GM19324 (cell line): ENCODE measurements at regions not wholly inside any gene's neighbourhood (a gene's known extent, or its start where the extent isn't known, plus 50 kb on each side); places are given as distances from the start of the nearest gene placed in this dataset.
"Not testable (repeated sequence)": the region's sequence is repeated elsewhere in the genome, so short reads cannot be mapped to it uniquely, and the experiment has no call there.

ENCODE experiments used
- ATAC-seq: cut with Tn5 transposase; IDR thresholded peaks from one replicate; pipeline ENCODE4 v1.9.1; 2021; ENCODE audit warnings: mild to moderate bottlenecking, moderate library complexity; ENCODE audit not compliant: unreplicated experiment, low FRiP score

DNA sequence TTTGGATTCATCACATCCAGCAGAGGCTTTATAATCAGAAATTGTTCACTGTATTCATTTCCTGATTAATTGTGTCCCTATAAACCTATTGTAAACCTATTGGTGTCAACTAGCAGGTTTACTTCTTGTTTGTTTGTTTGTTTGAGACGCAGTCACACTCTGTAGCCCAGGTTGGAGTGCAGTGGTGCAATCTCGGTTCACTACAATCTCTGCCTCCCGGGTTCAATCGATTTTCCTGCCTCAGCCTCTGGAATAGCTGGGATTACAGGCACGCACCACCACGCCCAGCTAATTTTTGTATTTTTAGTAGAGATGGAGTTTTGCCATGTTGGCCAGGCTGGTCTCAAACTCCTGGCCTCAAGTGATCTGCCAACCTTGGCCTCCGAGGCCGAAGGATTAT, 215.4 kb upstream of the ZNF385D start:
- ATAC-seq = not testable (repeated sequence)

DNA sequence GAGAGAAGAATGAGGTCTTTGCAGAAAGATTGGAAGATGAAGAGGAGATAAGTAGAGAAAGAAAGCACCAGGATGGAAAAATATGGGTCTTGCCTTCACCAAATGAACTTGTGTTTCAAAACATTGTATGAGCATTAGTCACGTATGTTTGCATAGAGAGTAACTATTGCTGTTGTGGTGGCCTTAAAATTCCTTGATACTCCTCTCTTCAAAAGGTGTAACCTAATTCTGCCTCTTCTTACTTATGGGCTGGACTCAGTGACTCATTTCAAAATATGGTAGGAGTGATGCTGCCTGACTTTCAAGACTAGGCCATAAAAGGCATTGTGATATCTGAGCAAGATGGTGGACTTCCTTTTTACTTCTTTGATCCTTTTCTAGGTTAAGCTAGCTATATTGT, 228.7 kb upstream of the ZNF385D start:
- no peak for ATAC-seq

DNA sequence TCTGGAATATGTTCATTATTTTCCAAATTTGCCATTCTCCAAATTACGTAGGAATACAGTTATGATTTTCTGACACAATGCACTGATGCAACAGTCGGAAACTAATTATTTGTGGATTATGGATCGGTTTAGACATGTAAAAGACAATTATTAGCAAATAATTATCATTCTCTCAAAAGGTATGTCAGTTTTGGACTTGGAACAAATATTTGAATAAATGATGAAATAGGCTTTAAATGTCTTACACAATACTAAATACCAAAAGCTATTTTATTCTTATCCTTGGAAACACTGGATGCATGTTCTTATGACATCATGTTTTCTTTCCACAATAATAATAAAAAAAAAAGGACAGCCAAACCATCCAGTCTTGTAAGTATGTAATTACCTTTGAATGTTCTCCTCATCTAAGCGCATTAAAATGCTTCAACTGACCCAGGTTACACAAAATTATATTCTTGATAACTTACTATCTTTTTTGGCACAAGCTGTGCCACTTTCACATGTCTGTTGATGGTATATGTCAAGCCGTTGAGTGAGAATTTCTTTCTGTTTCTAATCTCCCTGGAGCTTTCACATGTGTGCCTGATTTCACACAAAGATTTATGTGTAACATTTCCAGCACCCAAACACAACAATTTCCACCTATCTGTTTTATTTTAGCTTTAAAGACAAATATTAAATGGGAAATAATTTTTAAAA, 238.5 kb upstream of the ZNF385D start:
- no peak for ATAC-seq

DNA sequence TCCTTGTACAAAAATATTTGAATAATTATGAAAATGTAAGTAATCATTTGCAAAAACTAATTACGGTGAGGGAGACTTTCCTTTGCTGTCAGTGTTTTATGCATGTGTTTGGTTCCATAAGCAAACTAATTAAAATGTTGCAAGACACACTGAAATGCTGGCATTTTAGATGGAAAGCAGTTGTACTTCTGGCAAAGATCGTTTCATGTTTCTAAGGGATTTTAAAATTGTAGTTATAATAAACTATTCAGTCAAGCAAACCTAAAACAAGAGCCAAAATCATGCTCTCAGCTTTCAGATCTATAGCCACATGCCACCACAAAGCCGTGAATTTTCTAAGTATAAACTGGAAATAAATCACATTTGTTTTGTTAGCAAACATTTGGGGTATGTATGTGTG, 240.1 kb upstream of the ZNF385D start:
- ATAC-seq = no peak

DNA sequence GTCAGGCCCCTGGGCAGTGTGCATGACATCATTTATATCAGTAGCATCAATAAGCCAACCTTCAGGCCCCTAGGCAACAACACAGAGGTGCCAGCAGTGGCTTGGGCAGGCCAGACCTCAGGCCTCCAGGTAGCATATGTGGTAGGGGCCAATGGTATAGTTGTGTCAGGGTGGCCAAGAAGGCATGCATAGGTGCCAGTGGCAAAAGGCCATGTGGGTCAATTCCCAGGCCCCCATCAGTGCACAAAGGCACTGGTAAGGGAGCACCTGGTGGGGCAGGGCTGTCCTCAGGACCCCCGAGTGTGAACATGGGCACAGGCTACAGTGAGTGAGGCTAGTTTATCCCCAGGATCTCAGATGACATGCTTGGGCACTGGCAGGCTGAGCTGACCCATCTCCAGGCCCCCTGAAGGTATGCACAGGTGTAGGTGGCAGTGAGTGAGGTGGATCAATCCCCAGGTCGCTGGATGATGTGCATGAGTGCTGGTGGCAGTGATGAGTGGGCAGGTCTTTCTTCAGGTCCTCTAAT, 244.1 kb upstream of the ZNF385D start:
- ATAC-seq = no peak

DNA sequence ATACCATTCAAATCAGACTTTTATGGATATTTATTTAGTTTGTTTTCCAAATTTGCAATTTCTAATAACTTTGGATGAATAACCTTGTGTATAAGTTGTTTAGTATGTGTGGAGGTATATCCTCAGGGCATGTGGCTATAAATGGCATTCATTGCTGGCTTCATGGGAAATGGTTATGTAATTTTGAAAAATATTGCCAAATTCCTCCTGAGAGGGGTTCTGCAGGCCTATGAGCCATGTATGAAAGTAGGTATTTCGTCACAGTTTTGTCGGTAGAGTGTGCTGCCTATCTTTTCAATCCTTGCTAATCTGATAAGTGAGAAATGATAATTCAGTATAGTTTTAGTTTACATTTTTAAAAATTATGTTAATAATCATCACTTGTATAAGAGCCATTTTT, 256.4 kb upstream of the ZNF385D start:
- ATAC-seq = no peak

DNA sequence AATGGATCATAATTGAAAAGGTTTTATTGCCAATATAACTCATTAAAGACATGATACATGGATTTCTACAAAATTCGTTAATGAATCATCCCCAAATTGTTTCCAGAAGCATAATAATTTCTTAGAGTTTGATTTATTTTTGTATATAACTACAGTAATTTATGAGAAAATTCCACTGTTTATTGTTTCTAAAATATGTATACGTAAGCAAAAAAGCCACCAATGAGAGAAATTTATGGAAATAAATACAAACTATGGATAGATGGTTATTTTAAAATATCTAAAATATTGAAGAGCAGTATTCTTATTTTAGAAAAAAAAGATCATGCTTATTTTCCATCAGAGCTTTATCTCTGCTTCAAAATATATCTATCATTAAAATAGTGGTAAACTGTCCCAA, 260.0 kb upstream of the ZNF385D start:
- no peak for ATAC-seq

DNA sequence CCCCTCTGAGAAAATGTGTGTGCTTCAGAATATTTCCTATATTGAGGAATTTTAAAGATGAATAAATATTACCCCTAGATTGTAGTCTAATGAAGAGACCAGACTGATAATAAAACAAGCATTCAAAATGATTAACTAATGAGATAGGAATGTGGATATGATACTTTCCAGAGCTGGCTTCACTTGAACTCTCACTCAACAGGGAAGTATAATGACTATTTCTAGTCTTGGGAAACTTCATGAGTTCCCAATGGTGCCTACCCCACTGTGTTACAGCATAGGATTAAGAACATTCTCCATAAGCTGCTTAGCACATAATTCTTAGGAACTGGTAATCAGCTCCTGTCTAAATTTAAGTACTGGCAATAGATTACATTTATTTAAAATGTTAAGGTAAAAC, 261.5 kb upstream of the ZNF385D start:
- no peak for ATAC-seq

DNA sequence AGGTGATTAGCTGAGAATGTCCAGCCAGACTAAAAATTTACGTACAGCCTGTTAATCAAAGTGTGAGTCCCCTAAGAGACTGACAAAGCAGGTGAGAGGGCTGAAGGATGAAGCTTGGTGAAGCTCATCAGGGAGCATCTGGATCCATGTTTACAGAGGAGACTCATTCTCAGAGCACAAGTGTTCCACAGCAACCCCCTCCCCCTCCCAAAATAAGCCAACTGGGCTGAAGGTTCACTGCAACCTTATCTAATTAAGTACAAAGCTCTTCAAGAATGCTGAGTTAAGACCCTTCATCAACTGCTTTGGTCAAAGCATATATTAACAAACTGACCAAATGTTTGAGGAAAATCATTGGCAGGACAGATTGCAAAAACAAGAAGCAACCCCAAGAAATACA, 262.6 kb upstream of the ZNF385D start:
- ATAC-seq = no peak

DNA sequence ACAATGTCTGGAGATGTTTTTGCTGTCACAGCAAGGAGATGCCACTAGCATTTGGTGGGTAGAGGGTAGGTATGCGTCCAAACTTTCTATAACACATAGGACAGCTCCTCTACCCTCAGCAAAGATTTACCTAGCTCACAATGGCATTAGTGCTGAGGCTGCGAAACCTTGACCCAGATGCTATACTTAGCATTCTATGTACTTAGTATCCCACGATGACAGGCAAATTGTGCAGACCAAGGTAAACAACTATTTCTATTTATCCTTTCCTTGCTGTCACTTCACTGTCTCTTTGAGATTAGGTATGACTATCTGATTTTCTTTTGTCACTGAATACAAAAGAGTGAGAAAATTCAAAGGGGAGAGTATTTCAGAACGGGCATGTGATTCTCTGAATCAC, 265.2 kb upstream of the ZNF385D start:
- ATAC-seq = no peak

DNA sequence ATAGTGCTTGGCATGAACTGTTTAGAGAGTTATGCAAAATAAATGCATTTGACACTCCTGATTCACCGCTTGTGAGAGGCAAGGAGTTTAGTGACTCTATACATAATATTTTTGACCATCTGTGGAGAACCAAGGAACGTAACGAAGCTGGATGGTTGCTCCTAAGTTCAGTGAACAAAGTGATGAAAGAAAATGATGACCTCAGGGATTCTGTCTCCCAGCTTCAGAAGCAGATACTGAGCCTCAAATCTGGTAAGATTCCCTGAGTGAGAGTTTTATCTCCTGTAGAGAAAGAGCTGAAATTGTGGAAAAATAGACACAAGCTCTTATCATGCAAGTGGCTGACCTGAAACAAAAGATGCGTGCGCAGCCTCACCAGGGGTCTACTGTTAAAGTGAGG, 273.6 kb upstream of the ZNF385D start:
- ATAC-seq = not testable (repeated sequence)

DNA sequence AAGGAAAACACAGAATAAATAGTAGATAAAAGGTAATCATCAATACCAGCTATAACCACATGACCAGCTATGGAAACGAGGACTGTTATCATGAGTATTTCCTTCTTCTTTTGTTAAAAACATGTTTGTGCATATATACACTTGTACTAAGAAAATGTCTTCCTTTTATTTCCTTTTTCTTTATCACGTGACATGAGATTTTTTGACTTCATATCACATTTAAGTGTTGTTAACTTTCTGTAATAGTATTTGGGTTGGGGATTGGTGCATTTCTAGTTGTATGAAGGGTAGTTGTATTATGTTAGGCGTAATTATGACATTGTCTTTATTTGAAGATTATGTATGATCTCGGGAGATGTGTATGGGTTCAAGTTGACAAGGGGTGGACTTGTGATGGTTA, 278.5 kb upstream of the ZNF385D start:
- ATAC-seq = no peak

DNA sequence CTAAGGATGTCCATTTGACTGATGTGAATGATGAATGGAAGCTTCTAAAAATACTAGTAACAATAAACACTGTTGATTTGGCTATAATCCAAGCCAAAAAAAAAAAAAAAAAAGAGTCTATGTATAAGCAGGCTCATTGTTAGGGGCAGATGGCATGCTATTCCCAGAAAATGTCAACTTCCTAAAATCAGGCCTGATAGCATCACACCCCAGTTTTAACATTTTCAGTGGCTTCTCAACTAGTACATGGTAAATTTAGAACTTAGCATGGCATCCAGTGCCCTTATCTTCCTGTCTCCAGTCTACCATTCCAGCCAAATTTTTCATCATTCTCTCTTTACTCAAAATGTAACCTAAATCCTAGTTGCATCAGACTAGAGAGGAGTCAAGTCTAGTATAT, 288.2 kb upstream of the ZNF385D start:
- no peak for ATAC-seq

DNA sequence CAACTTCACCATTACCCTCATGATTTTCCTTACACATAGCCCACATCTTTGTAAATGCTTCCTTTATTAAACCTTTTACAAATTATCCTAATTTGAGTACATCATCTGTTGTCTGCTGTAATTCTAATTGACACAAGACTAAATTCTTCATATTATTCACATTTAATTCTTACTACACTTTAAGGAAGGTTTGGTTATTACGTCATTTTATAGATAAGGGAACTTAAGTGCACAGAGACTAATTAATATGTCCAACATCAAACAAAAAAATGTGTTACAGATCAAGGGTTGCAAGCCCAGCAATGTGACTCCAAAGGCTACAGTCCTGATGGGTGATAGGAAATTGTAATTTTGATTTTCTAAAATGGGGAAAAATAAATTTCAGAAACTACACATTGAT, 289.1 kb upstream of the ZNF385D start:
- ATAC-seq = no peak

DNA sequence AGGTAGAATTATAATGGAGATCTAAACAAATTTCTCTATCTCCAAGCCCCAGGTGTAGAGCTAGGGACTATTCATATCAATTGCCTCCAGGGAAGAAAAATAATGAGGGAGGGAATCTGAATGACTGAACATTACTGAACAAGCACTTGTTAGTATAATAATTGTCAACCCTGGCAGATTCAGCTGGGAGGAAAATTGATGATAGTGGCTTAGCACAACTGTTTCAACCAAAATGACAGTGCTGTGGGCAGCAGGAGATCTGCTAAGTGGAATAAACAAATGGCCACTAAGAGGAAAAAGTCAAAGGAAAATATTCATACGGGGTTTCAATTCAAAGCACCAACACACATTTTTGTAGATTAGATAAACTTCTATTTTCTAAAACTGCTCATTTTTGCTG, 294.9 kb upstream of the ZNF385D start:
- no peak for ATAC-seq

DNA sequence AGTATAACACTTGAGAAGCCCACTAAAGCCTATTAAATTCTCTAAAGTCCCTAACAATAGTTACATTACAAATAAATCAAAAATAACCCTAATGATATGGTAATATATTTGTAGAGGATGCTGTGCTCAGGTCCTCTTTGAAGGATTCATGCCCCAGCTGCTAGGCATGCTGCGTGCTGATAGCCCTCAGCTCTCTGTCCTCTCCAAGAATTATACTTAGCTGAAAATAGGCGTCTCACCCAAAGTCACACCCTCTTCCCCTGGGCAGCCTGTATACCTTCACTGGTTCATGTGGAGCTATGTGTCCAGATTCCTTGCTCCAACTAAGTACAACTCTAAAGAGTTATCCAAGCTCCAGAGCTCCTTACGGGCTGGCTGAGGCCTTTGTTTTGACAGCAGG, 312.5 kb upstream of the ZNF385D start:
- ATAC-seq = no peak

DNA sequence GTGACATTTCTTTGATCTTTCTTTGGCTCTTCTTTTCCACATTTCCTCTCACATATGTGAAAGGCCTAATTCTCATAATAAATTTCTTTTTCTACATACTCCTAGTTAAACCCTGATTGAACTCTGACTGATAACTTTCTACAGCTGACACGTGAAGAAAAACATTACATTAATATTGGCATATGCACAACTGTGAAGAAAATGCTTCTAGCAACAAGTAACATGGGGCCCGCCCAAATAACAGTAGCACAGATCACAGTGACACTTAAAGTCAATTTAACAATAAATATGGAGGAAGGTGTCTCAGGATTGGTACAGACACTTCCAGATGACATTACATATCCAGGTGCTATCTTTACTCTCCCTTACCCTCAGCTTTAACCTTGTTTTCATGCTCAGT, 317.6 kb upstream of the ZNF385D start:
- ATAC-seq = no peak

DNA sequence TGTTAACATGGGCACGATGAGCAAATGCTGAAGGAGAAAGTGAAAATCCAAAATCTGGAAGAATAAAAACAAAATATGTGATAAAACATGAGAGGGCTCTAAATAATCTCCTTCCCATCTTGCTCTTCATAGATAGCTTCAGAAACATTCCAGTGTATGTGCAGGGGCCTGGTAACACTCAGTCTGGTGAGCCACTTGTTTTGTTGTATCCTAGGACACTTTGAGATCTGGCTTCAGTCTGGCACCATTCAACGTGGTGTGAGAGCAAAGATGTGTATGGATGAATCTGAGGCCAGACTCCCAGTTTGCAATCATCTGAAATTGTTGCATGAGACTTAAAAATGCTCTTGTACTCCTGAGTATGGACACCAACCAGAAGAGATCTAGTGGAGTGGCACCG, 337.2 kb upstream of the ZNF385D start:
- no peak for ATAC-seq

DNA sequence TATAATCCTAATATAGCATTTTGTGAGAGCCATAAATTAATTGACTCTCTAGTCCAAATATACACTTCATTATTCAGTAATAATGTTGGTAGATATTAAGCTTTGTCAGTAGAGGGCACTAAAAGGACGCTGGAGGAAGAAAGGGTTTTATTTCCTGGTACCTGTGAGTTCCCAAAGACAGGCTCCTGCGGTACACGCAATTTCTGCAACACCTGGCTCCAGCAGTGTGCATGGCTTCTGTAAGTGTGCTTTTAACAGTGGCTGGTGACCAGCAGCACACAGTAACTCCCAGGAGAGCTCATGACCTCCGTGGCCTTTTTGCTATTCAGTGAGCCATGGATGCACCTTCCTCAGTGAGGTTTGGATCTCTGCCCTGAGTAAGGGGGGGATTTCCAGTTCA, 338.3 kb upstream of the ZNF385D start:
- ATAC-seq = peak; percentile 79

DNA sequence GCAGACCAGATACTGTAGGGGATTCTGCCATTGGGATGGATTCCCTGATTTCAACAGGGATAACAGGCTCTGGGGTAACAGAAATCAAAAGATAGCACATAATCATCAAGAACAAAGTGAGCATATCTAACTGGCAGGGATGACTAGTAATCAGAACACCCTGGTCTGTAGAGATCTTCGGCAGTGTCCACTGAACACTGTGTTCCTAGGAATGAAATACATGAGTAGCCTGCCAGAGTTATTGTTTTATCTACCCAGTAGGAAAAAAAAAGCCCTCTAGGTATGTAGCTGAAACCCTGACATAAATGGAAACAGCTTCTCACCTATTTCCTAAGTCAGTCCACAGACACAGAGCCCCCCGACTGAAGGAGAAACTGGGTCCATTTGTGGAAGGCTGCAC, 340.3 kb upstream of the ZNF385D start:
- no peak for ATAC-seq

DNA sequence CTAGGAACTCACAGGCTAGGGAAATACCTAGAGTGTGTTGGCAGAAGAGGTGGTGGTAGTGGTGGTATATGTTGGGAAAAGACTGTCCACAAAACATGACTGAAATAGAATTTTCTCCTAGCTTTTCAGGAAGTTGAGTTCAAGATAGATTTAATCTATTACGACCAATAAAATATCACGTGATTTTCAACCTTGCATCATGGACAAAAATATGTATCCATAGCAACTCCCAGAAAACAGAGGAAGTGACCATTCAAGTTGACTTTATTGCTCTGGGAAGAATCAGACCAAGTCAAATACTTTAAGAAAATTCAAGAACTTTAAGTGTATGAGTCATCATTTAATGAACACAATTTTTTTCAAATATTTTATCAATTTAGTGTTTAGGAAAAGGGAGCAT, 347.0 kb upstream of the ZNF385D start:
- no peak for ATAC-seq

DNA sequence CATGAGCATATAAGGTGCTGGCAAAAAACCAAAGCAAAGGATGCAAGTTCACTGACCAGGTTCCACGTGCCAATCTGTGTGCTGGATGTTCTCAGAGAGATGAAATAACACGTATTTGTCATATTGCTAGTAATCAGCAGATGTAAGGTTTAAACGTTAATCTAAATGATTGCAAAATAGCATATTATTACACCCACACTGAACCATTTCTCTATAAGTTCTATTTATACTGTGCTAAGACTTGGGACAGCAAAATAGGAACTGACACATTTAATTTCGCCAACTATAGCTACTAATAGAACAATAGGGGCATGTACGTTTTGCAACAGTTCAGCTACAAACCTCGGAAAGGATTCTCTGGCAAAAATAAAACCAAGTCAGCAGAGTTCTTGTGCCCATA, 350.3 kb upstream of the ZNF385D start:
- ATAC-seq = no peak

DNA sequence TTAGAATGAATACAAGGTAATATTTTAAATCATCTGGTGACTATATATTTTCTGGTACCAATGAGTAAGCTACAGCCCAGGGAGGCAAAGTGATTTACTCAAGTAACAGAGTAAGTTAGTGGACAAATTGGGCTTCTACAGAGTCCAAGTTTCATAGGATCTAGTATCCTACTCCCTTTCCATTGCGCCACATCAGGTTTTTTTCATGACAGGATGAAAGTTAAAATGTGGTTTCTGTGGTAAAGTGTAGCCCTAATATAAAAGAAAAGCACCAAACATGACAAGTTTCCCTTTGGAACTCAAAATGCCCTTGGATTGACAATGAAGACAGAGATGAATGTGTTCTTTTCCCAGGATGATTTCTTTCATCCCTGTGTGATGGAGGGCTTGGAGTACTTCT, 350.8 kb upstream of the ZNF385D start:
- no peak for ATAC-seq
